Fibroblast of villous mesenchyme (primary cell): ENCODE measurements at regions not wholly inside any gene's neighbourhood (a gene's known extent, or its start where the extent isn't known, plus 50 kb on each side); places are given as distances from the start of the nearest gene placed in this dataset.

Source experiments
- DNase-seq: peaks from one replicate; pipeline ENCODE4 v3.0.0-alpha.2; 2010; ENCODE audit warnings: low read depth
- H3K4me3 ChIP-seq: 2 replicates; pipeline ENCODE4 v1.5.1; 2011; ENCODE audit warnings: low read depth, mild to moderate bottlenecking, low read length
- TF ChIP-seq, protein P1 (sequence below): IDR thresholded peaks from 2 replicates; pipeline ENCODE4 v1.5.1; 2012; ENCODE audit warnings: low read depth, mild to moderate bottlenecking, low read length; ENCODE audit not compliant: insufficient read depth

DNA sequence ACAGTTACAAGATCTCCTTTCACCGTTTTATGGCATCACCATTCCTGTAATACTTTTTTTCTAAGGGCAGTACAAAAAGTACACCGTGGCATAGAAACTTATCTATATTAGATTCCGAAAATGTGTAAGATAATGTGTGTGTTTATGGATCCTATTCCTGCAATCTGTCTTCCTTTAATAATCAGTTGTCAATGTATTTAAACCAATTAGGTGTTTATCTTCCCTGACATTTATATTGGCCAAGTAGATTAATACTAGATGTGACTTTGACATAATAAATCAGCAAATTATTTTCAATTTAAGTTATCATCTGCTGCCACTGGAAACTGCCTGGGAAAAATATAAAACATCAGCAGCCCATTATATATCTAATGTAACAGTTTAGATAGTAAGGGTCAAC, 770.3 kb upstream of the ADGRL2 start:
- no peak for DNase-seq
- no peak overlapping the region for H3K4me3 ChIP-seq
- TF ChIP-seq, protein P1, sequence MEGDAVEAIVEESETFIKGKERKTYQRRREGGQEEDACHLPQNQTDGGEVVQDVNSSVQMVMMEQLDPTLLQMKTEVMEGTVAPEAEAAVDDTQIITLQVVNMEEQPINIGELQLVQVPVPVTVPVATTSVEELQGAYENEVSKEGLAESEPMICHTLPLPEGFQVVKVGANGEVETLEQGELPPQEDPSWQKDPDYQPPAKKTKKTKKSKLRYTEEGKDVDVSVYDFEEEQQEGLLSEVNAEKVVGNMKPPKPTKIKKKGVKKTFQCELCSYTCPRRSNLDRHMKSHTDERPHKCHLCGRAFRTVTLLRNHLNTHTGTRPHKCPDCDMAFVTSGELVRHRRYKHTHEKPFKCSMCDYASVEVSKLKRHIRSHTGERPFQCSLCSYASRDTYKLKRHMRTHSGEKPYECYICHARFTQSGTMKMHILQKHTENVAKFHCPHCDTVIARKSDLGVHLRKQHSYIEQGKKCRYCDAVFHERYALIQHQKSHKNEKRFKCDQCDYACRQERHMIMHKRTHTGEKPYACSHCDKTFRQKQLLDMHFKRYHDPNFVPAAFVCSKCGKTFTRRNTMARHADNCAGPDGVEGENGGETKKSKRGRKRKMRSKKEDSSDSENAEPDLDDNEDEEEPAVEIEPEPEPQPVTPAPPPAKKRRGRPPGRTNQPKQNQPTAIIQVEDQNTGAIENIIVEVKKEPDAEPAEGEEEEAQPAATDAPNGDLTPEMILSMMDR, result no peak

DNA sequence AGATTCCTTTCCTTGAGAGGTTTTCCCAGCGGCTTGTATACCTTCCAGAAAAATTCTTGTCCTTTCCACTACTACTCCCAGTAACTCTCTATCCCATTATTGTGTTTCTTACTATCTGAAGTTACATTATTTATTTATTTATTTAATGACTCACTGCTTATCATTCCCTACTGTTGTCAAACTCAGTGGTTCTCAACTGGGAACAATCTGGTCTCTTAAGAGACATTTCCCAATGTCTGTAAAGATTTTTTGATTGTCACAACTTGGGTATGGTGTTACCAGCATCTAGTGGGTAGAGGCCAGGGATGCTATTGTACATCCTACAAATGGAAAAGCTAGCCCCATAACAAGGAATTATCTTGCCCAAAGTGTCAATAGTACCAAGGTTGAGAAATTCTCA, 771.5 kb upstream of the ADGRL2 start:
- no peak overlapping the region for H3K4me3 ChIP-seq
- no peak for DNase-seq
- TF ChIP-seq, protein P1, result no peak

DNA sequence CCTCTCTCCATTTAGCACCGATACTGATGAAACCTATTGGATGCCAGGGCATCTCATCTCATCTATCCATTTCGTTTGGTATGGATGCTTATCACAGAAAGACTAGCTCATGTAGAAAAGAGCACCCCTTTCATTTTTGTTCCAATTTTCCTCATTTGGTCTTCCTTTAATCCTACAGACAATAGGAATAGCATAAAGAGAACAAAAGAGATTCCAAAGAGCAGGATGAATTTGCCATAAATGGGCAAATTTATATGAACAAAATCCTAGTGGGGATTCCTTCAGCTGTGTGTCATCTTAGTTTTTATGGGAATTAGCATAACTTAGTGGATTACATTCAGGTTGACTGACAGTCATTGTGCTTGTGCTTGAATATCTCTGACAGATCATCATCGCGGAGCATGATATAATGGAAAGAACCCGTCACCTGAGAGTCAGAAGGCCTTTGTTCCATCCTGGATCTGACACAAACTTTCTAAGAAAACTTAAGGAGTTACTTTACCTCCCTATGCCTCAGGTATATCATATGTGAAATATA, 777.5 kb upstream of the ADGRL2 start:
- TF ChIP-seq, protein P1, result no peak
- H3K4me3 ChIP-seq, result no peak overlapping the region
- no peak for DNase-seq

DNA sequence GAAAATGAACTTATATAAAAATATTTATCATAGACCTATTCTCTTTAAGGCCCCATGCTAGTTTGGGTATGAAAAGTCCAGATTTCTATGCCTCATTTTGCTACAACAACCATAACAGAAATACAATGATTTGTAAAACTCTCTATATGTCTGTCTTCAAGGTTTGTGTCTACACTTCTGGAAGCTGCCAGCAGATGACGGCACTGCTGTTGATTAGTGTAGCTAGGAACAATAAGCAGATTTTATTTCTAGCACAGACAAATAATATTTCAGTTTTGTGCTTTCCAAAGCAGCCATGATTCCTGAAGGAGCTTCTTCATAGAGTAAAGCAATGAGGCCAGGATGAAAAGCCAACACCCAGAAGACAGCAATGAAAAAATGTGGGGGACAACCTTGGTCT, 779.6 kb upstream of the ADGRL2 start:
- TF ChIP-seq, protein P1, result no peak
- DNase-seq, result no peak
- no peak overlapping the region for H3K4me3 ChIP-seq

DNA sequence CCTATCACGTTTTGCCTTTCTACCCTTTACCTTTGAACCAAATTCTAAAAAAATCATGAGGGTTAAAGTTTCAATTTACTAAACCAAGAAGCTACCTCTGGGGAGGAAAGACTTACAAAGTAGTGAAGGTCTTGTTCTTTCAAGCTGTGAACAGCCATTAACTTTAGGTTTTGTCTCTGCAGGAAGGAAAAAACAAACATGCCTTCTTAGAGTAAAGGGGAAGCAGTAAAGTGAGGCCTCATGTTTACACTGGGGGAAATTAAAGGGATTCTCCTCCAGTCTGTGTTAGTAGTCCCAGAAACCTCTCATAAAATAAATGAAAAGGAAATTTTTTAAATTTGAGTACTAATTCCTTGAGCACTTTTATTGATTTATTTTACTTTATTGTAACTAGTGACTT, 780.2 kb upstream of the ADGRL2 start:
- no peak overlapping the region for H3K4me3 ChIP-seq
- no peak for DNase-seq
- TF ChIP-seq, protein P1, result no peak

DNA sequence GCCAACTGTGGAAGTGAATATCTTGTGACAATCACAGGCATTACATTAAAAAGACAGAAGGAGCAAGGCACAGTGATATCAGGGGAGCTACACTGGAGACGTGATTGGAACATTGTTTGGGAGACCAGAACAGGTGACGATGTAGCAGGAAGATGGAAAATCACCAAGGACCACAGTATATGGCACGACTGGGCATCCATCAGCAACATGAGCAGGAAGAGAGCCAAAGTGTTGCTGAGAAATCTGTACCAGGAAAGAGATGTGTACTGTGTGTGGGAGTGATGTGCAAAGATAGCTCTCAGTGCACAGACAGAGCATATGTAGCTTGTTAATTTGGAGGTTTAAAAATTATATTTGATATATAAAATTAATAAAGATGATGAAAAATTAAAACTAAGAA, 790.6 kb upstream of the ADGRL2 start:
- no peak overlapping the region for H3K4me3 ChIP-seq
- TF ChIP-seq, protein P1, result no peak
- no peak for DNase-seq

DNA sequence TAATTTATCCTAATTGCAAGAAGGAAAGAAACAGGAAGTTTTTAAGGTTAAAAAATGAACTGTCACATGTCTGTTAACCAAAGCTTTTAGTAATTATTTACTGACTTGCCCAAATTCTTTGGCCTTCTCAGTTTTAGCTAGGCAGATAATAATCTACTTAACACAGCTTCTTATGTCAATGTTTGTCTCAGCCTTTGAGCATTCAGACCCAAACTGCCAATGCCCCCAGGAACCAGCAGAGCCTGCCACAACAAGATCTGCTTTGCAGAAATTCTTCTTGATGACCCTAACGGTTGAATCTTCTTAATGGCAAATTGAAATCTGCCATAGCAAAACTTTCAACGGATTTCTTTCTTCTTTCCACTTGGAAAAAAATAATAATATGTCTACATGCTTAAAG, 792.4 kb upstream of the ADGRL2 start:
- TF ChIP-seq, protein P1, result no peak
- no peak overlapping the region for H3K4me3 ChIP-seq
- no peak for DNase-seq
